Hepatocyte (in vitro differentiated cells): ENCODE measurements at regions not wholly inside any gene's neighbourhood (a gene's known extent, or its start where the extent isn't known, plus 50 kb on each side); places are given as distances from the start of the nearest gene placed in this dataset.

Experiments
- DNase-seq: peaks from one replicate; pipeline ENCODE4 v3.0.0-alpha.2; 2016; ENCODE audit warnings: low spot score
- H2AFZ ChIP-seq: fragments of 200-600 bp; sonication (generic); 2 replicates; pipeline ENCODE4 v1.6.0; 2016; ENCODE audit warnings: antibody characterized with exemption, mild to moderate bottlenecking
- H3K27ac ChIP-seq: fragments of 200-600 bp; sonication (generic); 2 replicates; pipeline ENCODE4 v1.5.1; 2016; ENCODE audit warnings: mild to moderate bottlenecking
- H3K27me3 ChIP-seq: fragments of 200-600 bp; sonication (generic); 2 replicates; pipeline ENCODE4 v1.6.1; 2016
- H3K36me3 ChIP-seq: fragments of 200-600 bp; sonication (generic); replicated peaks from 2 replicates; pipeline ENCODE4 v1.5.1; 2016; ENCODE audit warnings: low read depth; ENCODE audit not compliant: insufficient read depth
- H3K4me1 ChIP-seq: fragments of 200-600 bp; sonication (generic); 2 replicates; pipeline ENCODE4 v1.5.1; 2016; ENCODE audit warnings: mild to moderate bottlenecking, moderate library complexity; ENCODE audit not compliant: insufficient read depth
- H3K4me2 ChIP-seq: fragments of 200-600 bp; sonication (generic); 2 replicates; pipeline ENCODE4 v1.6.0; 2016
- H3K4me3 ChIP-seq: fragments of 200-600 bp; sonication (generic); 2 replicates; pipeline ENCODE4 v1.5.1; 2016; ENCODE audit warnings: mild to moderate bottlenecking
- H3K79me2 ChIP-seq: fragments of 200-600 bp; sonication (generic); 2 replicates; pipeline ENCODE4 v1.6.0; 2017; ENCODE audit warnings: mild to moderate bottlenecking
- H3K9me2 ChIP-seq: fragments of 200-600 bp; sonication (generic); replicated peaks from 2 replicates; pipeline ENCODE4 v1.6.0; 2017; ENCODE audit warnings: mild to moderate bottlenecking; ENCODE audit not compliant: insufficient read depth
- H3K9me3 ChIP-seq: fragments of 200-600 bp; sonication (generic); 2 replicates; pipeline ENCODE4 v1.5.1; 2016; ENCODE audit warnings: low read depth, mild to moderate bottlenecking
- H4K20me1 ChIP-seq: fragments of 200-600 bp; sonication (generic); 2 replicates; pipeline ENCODE4 v1.6.0; 2016; ENCODE audit warnings: mild to moderate bottlenecking; ENCODE audit not compliant: insufficient read depth, poor library complexity, severe bottlenecking
- CTCF ChIP-seq: fragments of 200-600 bp; sonication (generic); IDR thresholded peaks from 2 replicates; pipeline ENCODE4 v1.5.1; 2016; ENCODE audit warnings: antibody characterized with exemption, mild to moderate bottlenecking; ENCODE audit not compliant: poor library complexity
- EZH2 ChIP-seq: fragments of 200-600 bp; sonication (generic); IDR thresholded peaks from 2 replicates; pipeline ENCODE4 v1.6.1; 2016; ENCODE audit warnings: antibody characterized with exemption, mild to moderate bottlenecking, borderline replicate concordance
- EZH2phosphoT487 ChIP-seq: fragments of 200-600 bp; sonication (generic); IDR thresholded peaks from one replicate; pipeline ENCODE4 v1.6.1; 2018; ENCODE audit warnings: antibody characterized with exemption, mild to moderate bottlenecking, low read depth, moderate library complexity; ENCODE audit not compliant: unreplicated experiment, severe bottlenecking
- WGBS: methylation state at CpG from one replicate; pipeline ENCODE4 v1.1.6; 2016; ENCODE audit warnings: low lambda C conversion rate; ENCODE audit errors: missing lambda C conversion rate; 5-methylcytosine and 5-hydroxymethylcytosine counted together

- DNase-seq = no peak
- no peaks in the 10 kb centered on the region for H4K20me1 ChIP-seq
- no peak overlapping the region for H3K4me3 ChIP-seq
- no peaks in the 10 kb centered on the region for H3K9me3 ChIP-seq
- no peaks in the 10 kb centered on the region for H3K27me3 ChIP-seq
- H3K79me2 ChIP-seq = no peaks in the 10 kb centered on the region
- H3K36me3 ChIP-seq = no peaks in the 10 kb centered on the region
- WGBS = 73% methylated on average over 9 of the region's 9 CpGs
- H3K4me1 ChIP-seq = no peaks in the 10 kb centered on the region
- H3K4me2 ChIP-seq = no peak overlapping the region
- H2AFZ ChIP-seq = no peak overlapping the region
- H3K9me2 ChIP-seq = no peaks in the 10 kb centered on the region
- TF ChIP-seq CTCF = no peak
- no peak for TF ChIP-seq EZH2
- no peak for TF ChIP-seq EZH2phosphoT487
- H3K27ac ChIP-seq = no peak overlapping the region
These were observed 127.8 kb downstream of the TRIB2 start for GRCh38 chr2:12844511-12844910.

GRCh38 chr2:12847694-12848575, 131.2 kb downstream of the TRIB2 start:
- WGBS = 85% methylated on average over 7 of the region's 7 CpGs
- Histone ChIP-seq H4K20me1 (no peaks in the 10 kb centered on the region), H3K79me2 (no peaks in the 10 kb centered on the region), H3K4me1 (no peaks in the 10 kb centered on the region), H3K9me3 (no peaks in the 10 kb centered on the region), H3K27ac (no peak overlapping the region), H3K4me3 (no peak overlapping the region), H3K9me2 (no peaks in the 10 kb centered on the region), H2AFZ (no peak overlapping the region), H3K36me3 (no peaks in the 10 kb centered on the region), H3K4me2 (no peak overlapping the region), H3K27me3 (no peaks in the 10 kb centered on the region)
- no peak for DNase-seq
- TF ChIP-seq EZH2phosphoT487 = no peak

- Histone ChIP-seq H3K79me2 (no peaks in the 10 kb centered on the region), H3K27me3 (no peaks in the 10 kb centered on the region), H3K27ac (no peak overlapping the region), H3K4me2 (no peak overlapping the region), H3K9me2 (no peaks in the 10 kb centered on the region), H3K4me1 (no peaks in the 10 kb centered on the region), H4K20me1 (no peaks in the 10 kb centered on the region), H3K4me3 (no peak overlapping the region), H3K9me3 (no peaks in the 10 kb centered on the region), H3K36me3 (no peaks in the 10 kb centered on the region), H2AFZ (no peak overlapping the region)
- no peak for TF ChIP-seq EZH2phosphoT487
- TF ChIP-seq CTCF = no peak
- TF ChIP-seq EZH2 = no peak
- WGBS = 87% methylated on average over 9 of the region's 9 CpGs
- no peak for DNase-seq
These were observed 135.4 kb downstream of the TRIB2 start for GRCh38 chr2:12852135-12852534.

GRCh38 chr2:12854001-12854530, 137.3 kb downstream of the TRIB2 start:
- TF ChIP-seq EZH2 (no peak), EZH2phosphoT487 (no peak), CTCF (no peak)

More at GRCh38 chr2:12854001-12854530, 137.3 kb downstream of the TRIB2 start:
- H3K9me3 ChIP-seq = no peaks in the 10 kb centered on the region
- no peaks in the 10 kb centered on the region for H3K36me3 ChIP-seq
- H3K27ac ChIP-seq = no peak overlapping the region
- no peaks in the 10 kb centered on the region for H4K20me1 ChIP-seq
- no peaks in the 10 kb centered on the region for H3K4me1 ChIP-seq
- no peak for DNase-seq
- no peaks in the 10 kb centered on the region for H3K79me2 ChIP-seq
- H3K9me2 ChIP-seq = no peaks in the 10 kb centered on the region
- WGBS = 90% methylated on average over 27 of the region's 28 CpGs
- H3K4me3 ChIP-seq = no peak overlapping the region
- no peak overlapping the region for H3K4me2 ChIP-seq
- H3K27me3 ChIP-seq = no peaks in the 10 kb centered on the region
- H2AFZ ChIP-seq = no peak overlapping the region
